Renal cortex interstitium (tissue), 11 donors: ENCODE measurements at regions not wholly inside any gene's neighbourhood (a gene's known extent, or its start where the extent isn't known, plus 50 kb on each side); places are given as distances from the start of the nearest gene placed in this dataset.
"Not testable (repeated sequence)": the region's sequence is repeated elsewhere in the genome, so short reads cannot be mapped to it uniquely, and the experiment has no call there.

Experiments
- DNase-seq, 11 donors: peaks; one replicate each; pipeline ENCODE4 v3.0.0-alpha.2; 2013; ENCODE audit warnings: low read depth in 9 of 11, low spot score in 4 of 11; ENCODE audit errors: extremely low read depth in 1 of 11

GRCh38 chr6:150756173-150756572, 109.3 kb upstream of the MTHFD1L start:
- DNase-seq: no peak

- not testable (repeated sequence) for DNase-seq
These were observed 107.7 kb upstream of the MTHFD1L start for GRCh38 chr6:150757807-150758206.

- no peak for DNase-seq
These were observed 106.0 kb upstream of the MTHFD1L start for GRCh38 chr6:150759483-150759882.

- DNase-seq: no peak
These were observed 103.7 kb upstream of the MTHFD1L start for GRCh38 chr6:150761771-150762170.

- DNase-seq: no peak
These were observed 101.0 kb upstream of the MTHFD1L start for GRCh38 chr6:150764334-150765066.

GRCh38 chr6:150765067-150765764, 100.3 kb upstream of the MTHFD1L start:
- DNase-seq: no peak

- DNase-seq: no peak
These were observed 99.1 kb upstream of the MTHFD1L start for GRCh38 chr6:150766201-150766997.

DNA sequence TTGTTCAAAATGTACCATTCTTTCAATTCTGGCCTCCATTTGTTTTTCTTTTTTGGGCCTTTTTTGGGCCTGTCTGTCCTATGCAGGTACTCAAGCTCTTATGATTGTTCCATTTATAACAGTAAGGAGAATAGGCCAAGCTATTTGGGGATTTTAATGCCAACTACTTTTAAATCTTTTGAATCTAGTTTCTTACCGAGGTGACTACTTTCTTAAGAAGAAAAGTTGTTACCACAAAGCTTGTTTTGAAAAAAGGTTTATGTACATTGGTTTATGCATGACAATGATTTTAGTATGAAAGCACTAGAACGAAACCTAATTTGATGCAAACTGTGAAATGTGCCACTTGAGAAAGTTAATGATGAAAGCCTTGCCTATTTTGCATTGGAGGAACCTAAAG, 98.3 kb upstream of the MTHFD1L start:
- no peak for DNase-seq

DNA sequence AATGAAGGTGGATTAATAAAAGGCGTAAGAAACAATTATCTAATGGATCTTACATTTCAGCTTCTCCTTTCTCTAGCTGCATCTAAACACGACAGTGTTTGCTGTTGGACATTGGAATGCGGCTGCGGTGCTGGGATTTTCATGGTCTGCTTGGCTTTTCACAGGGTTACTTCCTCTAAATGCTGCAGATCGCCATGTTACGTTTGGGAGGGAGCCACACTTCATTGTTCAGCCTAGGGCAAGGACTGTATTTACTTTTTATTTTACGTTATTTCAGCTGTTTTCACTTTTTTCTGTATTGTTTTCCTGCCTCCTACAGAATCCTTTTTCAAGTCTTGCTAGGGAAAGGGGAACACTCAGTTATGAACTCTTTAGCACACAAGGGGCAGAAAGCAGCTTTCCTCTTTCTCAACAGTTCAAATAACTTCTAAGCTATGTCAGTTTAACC, 97.9 kb upstream of the MTHFD1L start:
- DNase-seq: peak in 6 of 11 donors; percentile 57 to 80 (median 70)

DNA sequence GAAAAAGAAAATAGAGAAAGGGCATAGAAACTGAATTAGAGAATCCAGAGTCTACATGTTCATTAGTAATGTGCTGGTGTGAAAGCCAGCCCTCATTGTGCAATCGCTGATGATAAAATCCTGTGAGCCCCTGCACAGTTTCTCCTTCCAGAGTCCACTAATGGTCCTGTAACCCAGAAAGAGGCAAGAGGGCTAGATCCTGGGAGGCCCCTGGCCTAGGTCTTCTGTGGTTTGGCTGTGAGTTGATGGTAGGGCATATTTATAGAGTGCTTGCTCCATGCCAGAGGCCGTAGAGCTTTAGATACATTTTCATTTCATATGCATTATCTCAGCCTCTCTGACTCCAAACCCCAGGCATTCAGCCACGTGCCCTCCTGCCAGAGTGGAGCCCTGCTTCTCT, 94.9 kb upstream of the MTHFD1L start:
- DNase-seq: no peak

- DNase-seq: no peak
These were observed 91.5 kb upstream of the MTHFD1L start for GRCh38 chr6:150773969-150774368.

GRCh38 chr6:150775415-150776203, 89.9 kb upstream of the MTHFD1L start:
- no peak for DNase-seq

DNA sequence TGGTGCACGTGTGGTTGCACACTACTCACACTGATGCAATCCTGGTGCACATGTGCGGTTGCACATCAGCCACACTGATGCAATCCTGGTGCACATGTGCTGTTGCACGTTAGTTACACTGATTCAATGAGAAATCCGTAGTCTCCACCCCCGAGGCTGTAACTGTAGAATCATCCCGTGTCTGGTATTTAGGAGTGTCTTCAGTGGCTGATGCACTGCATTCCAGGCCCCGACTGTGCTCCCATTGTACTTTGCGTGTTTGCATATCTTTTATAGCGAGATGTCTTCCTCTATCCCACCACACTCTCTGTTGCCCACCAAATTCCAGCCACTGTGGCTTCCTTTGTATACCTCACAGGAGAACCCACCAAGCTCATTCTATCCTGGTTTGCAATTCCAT, 87.8 kb upstream of the MTHFD1L start:
- no peak for DNase-seq

DNA sequence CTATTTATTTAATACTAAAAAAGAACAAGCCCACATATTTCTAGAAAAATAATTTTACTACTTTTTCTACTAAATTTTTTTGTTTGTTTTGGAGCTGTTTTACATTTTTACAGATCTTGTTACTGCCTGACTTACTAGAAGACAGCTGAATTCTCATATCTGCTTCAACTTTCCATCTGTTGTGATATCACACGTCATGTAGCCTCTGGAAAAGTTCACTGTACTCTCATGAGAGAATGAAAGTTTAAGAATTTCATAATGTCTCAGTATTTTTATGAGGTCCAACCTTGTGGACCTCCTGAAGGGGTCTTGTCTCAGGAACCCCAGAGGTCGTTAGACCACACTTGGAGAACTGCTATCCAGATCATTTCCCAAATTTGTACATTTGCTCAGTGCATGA, 81.7 kb upstream of the MTHFD1L start:
- no peak for DNase-seq

GRCh38 chr6:150787429-150787828, 78.1 kb upstream of the MTHFD1L start:
- DNase-seq: no peak

GRCh38 chr6:150788089-150788488, 77.4 kb upstream of the MTHFD1L start:
- DNase-seq: peak in 1 of 11 donors; percentile 45

DNA sequence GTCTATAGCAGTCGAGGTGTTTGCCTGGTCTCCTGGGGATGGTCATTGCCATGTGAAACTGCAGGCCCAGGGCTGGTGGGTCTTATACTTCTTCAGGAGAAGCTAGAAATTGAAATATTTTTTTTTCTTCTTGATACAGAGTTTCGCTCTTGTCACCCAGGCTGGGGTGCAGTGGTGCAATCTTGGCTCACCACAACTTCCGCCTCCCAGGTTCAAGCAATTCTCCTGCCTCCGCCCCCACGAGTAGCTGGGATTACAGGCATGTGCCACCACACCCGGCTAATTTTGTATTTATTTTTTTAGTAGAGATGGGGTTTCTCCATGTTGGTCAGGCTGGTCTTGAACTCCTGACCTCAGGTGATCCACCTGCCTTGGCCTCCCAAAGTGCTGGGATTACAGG, 75.6 kb upstream of the MTHFD1L start:
- not testable (repeated sequence) for DNase-seq

- DNase-seq: no peak
These were observed 73.8 kb upstream of the MTHFD1L start for GRCh38 chr6:150791717-150792116.

- DNase-seq: no peak
These were observed 67.6 kb upstream of the MTHFD1L start for GRCh38 chr6:150797949-150798348.
